Esophagus muscularis mucosa (tissue), 4 donors: ENCODE measurements at regions not wholly inside any gene's neighbourhood (a gene's known extent, or its start where the extent isn't known, plus 50 kb on each side); places are given as distances from the start of the nearest gene placed in this dataset.
"Not testable (repeated sequence)": the region's sequence is repeated elsewhere in the genome, so short reads cannot be mapped to it uniquely, and the experiment has no call there.

Experiments used
- DNase-seq: peaks from one replicate; pipeline ENCODE4 v3.0.0-alpha.2; 2017; ENCODE audit errors: extremely low spot score
- H3K27ac ChIP-seq, 4 donors: fragments of 200-600 bp; sonication (generic); replicated peaks in 1 of 4; 1 replicate in 3 of 4; 2 replicates in 1 of 4; pipeline ENCODE4 v1.5.1; 2016 to 2019; ENCODE audit warnings: mild to moderate bottlenecking in 1 of 4
- H3K27me3 ChIP-seq, 4 donors: fragments of 200-600 bp; sonication (generic); one replicate each; pipeline versions ENCODE4 v1.5.1 to v1.6.0; 2016 to 2019
- H3K36me3 ChIP-seq, 4 donors: fragments of 200-600 bp; sonication (generic); one replicate each; pipeline ENCODE4 v1.5.1; 2016 to 2019
- H3K4me1 ChIP-seq, 4 donors: fragments of 200-600 bp; sonication (generic); one replicate each; pipeline ENCODE4 v1.5.1; 2016 to 2019
- H3K4me3 ChIP-seq, 4 donors: fragments of 200-600 bp; sonication (generic); 1 replicate in 2 of 4; 2 replicates in 2 of 4; pipeline ENCODE4 v1.5.1; 2016 to 2019; ENCODE audit warnings: mild to moderate bottlenecking in 4 of 4, moderate library complexity in 1 of 4
- H3K9me3 ChIP-seq, 4 donors: fragments of 200-600 bp; sonication (generic); 1 replicate in 3 of 4; 2 replicates in 1 of 4; pipeline ENCODE4 v1.5.1; 2016 to 2019
- CTCF ChIP-seq, 3 experiments: fragments of 200-600 bp in 2 of 3; fragments of 450-650 bp in 1 of 3; sonication (generic) in 2 of 3; IDR thresholded peaks; one replicate each; pipeline ENCODE4 v1.5.1; 2017 to 2019; ENCODE audit warnings: antibody characterized with exemption in 3 of 3, mild to moderate bottlenecking in 2 of 3, moderate library complexity in 1 of 3
- EP300 ChIP-seq: sonication (generic); formaldehyde crosslinking; IDR thresholded peaks from one replicate; pipeline ENCODE4 v1.6.1; 2017; ENCODE audit warnings: antibody characterized with exemption
- POLR2A ChIP-seq: fragments of 450-650 bp; IDR thresholded peaks from one replicate; pipeline ENCODE4 v1.6.1; 2017; ENCODE audit warnings: antibody characterized with exemption, moderate library complexity, mild to moderate bottlenecking, low read depth
- POLR2AphosphoS5 ChIP-seq, 2 donors: sonication (generic); formaldehyde crosslinking; IDR thresholded peaks; one replicate each; pipeline ENCODE4 v1.6.1; 2017; ENCODE audit warnings: antibody characterized with exemption in 2 of 2
- WGBS: methylation state at CpG from one replicate; pipeline ENCODE4 v1.1.5; 2018; 5-methylcytosine and 5-hydroxymethylcytosine counted together
- intact Hi-C: fragments of 100-400 bp; cut with DNase I; formaldehyde crosslinking; loops from one replicate; pipeline ENCODE4 v1.15.1; 2023

- no peaks in the 10 kb centered on the region for H3K36me3 ChIP-seq
- TF ChIP-seq CTCF (IDR thresholded peaks at IDR 0.05) (no peak), POLR2AphosphoS5 (IDR thresholded peaks at IDR 0.05) (no peak), EP300 (no peak), POLR2A (no peak)
- WGBS: 65% methylated on average over 4 of the region's 4 CpGs
Measured at GRCh38 chr5:104845541-104845940, 1283.0 kb upstream of the NUDT12 start.

DNA sequence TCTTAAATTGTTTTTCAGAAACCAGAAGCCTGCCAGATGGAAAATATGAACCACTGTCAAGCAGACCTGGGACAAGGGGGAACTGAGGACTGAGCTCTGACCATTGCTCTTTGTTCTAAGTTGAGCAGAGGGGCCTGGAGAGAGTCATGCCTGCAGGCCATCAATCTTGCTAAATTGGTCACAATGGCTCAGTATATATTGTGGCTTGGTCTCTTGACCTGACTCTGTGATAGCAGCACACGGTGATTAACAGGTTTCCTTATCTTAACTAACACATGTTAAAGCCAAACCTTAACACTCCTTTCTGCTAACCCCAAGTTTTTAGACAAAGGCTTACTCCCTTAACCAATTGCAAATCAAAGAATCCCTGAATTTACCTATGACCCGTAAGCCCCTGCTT is 1281.2 kb upstream of the NUDT12 start:
- Histone ChIP-seq H3K27me3 (no peaks in the 10 kb centered on the region), H3K9me3 (no peaks in the 10 kb centered on the region), H3K4me3 (no peak overlapping the region), H3K4me1 (no peaks in the 10 kb centered on the region), H3K36me3 (no peaks in the 10 kb centered on the region), H3K27ac (no peak overlapping the region)
- DNase-seq: no peak
- WGBS: 27% methylated on average over 2 of the region's 2 CpGs
- intact Hi-C loops: no loop called here
- TF ChIP-seq EP300 (no peak), CTCF (IDR thresholded peaks at IDR 0.05) (no peak), POLR2A (no peak), POLR2AphosphoS5 (IDR thresholded peaks at IDR 0.05) (no peak)

More at GRCh38 chr5:104845541-104845940, 1283.0 kb upstream of the NUDT12 start:
- intact Hi-C loops: no loop called here
- no peaks in the 10 kb centered on the region for H3K4me1 ChIP-seq
- no peaks in the 10 kb centered on the region for H3K27me3 ChIP-seq
- H3K27ac ChIP-seq: no peak overlapping the region
- H3K9me3 ChIP-seq: peaks cover 0 to 5% (median 0%) of the 10 kb centered on the region in 4 donors
- H3K4me3 ChIP-seq: no peak overlapping the region
- no peak for DNase-seq

DNA sequence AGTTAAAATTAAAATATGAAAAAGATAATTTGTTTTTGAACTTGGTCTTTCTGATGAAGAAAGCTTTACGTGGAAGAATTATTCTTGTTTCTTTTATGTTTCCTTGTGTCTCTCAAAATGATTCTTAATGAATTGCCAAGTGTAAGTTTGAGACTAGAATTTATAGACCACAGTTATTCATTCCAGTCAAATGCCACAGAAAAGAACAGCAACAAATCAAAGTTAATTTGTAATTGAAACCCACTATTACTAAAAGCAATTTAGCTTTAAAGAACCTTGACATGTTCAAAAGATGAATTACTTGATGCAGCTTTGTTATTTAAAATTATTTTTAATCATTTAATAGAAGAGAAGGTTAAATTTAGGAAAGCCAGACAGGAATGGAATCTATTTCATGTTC is 1277.7 kb upstream of the NUDT12 start:
- no peak for TF ChIP-seq POLR2AphosphoS5 (IDR thresholded peaks at IDR 0.05)
- no peak for TF ChIP-seq POLR2A
- TF ChIP-seq CTCF (IDR thresholded peaks at IDR 0.05): no peak
- intact Hi-C loops: no loop called here
- WGBS: 64% methylated on average over 1 of the region's 1 CpG
- Histone ChIP-seq H3K4me3 (no peak overlapping the region), H3K27ac (no peak overlapping the region), H3K27me3 (no peaks in the 10 kb centered on the region), H3K9me3 (no peaks in the 10 kb centered on the region), H3K36me3 (no peaks in the 10 kb centered on the region), H3K4me1 (no peaks in the 10 kb centered on the region)
- DNase-seq: no peak

- H3K27me3 ChIP-seq, H3K4me1 ChIP-seq, H3K4me3 ChIP-seq, H3K9me3 ChIP-seq, H3K36me3 ChIP-seq, H3K27ac ChIP-seq, intact Hi-C loops, DNase-seq: not testable (repeated sequence)
- WGBS: 97% methylated on average over 3 of the region's 3 CpGs
Measured at GRCh38 chr5:104831515-104831914, 1268.9 kb upstream of the NUDT12 start.

DNA sequence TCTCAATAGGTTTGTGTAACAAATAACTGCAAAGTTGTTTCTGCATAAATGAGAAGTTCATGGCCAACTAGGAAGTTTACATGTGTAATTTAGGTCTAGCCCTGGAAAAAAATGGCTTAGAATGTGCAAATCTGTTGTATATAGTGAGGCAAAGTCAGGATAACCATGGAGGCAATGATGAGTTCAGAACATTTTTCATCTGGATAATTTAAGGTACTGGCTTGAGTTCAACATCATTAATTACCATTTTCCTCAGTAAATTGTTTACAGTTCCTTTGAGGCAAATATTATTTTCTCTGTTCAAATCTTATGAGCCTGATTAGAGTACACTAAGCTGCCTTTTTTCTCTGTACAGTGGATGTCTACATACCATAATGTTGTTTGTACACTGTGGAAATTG is 1259.0 kb upstream of the NUDT12 start:
- Histone ChIP-seq H3K4me3 (no peak overlapping the region), H3K9me3 (no peaks in the 10 kb centered on the region), H3K27me3 (no peaks in the 10 kb centered on the region), H3K27ac (no peak overlapping the region), H3K4me1 (no peaks in the 10 kb centered on the region), H3K36me3 (no peaks in the 10 kb centered on the region)
- TF ChIP-seq POLR2AphosphoS5 (IDR thresholded peaks at IDR 0.05) (no peak), EP300 (no peak), POLR2A (no peak), CTCF (IDR thresholded peaks at IDR 0.05) (no peak)
- intact Hi-C loops: no loop called here
- no peak for DNase-seq
